ENCODE measurements at regions not wholly inside any gene's neighbourhood (a gene's known extent, or its start where the extent isn't known, plus 50 kb on each side); places are given as distances from the start of the nearest gene placed in this dataset.

DNA sequence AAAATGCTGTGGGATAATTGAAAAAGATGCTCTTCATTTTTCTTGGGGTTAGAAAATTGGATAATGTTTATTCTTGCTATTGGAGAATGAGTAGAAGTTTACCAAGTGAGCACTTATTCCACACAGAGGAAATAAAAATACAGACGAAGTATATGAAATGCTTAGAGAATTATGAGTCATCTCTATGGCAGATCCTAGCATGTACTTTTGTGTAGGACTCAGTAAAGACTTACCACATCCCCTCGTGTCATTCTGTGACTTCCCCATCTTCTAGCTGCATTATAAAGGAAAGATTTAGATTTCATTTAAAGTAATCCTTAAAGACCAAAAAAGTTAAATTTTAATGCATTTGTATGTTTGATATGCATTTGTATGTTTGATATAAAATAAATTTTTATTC is 685.6 kb downstream of the TBC1D32 start:
- no peak for DNase-seq (ENCODE audit: low read depth in 2 of 2, low spot score in 1 of 2)

DNA sequence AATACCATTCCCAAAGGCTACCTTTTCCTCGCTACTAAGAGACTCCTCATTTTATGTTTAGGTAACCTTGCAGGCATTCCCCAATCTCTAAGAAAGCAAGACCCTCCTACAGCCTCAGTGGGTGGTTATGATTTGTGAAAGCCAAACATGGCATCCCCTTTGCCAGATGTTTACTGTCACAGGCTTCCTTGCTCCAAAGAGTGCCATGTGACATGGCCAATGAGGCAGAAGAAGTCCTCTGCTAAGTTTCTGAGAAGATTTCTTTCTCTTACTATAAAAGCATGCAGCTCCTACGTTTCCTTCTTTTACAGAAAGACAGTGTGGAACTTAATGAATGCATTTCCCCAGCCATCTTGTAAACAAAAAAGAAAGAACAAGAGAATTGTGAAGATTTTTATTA is 688.2 kb downstream of the TBC1D32 start:
- no peak for DNase-seq (ENCODE audit: low read depth in 2 of 2, low spot score in 1 of 2)

DNA sequence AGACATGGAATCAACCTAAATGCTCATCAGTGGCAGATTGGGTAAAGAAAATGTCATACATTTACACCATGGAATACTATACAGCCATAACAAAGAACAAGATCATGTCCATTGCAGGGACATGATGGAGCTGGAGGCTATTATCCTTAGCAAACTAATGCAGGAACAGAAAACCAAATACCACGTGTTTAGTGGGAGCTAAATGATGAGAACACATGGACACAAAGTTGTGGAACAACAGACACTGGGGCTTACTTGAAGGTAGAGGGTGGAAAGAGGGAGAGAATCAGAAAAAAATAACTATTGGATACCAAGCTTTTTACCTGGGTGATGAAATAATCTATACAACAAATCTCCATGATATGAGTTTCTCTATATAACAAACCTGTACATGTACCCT is 701.3 kb downstream of the TBC1D32 start:
- DNase-seq (ENCODE audit: low read depth in 2 of 2, low spot score in 1 of 2) = no peak

DNA sequence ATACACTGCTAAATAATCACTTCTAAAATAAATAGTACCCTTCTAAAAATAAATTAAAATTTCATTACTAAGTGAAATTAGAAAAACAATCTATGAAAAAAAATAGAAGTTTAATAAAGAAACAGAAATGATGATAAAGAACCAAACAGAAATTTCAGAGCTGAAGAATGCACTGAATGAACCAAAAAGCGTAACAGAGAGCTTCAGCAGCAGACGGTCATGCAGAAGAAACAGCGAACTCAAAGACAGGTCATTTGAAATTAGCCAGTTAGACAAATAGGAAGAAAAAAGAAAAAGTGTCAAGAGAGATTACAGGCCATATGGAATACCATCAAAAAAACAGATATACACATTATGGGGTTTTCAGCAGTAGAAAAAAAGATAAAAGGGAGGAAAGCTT is 706.7 kb downstream of the TBC1D32 start:
- no peak for DNase-seq (ENCODE audit: low read depth in 2 of 2, low spot score in 1 of 2)

DNA sequence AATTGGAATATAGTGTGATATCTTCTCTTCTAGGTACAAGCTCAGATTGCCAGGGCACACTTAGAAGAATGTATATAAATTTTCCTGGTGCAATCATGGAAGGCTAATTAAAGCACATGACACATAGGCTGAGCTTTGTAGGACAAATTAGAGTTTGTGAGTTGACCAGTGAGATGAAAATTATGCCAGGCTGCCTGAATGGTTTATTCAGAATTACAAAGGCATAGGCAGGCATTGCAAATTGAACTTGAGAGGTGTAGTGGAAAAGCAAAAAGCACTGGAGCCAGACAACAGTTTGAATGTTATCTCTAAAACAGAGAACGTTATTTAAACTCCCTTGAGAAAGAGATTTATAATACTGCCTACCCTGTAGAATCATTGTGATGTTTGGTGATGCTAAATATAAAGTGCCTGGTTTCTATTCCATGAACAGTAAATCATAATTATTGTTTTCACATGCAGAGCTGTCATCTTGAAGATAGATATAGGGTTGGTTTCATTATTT is 712.1 kb downstream of the TBC1D32 start:
- DNase-seq (ENCODE audit: low read depth in 2 of 2, low spot score in 1 of 2) = no peak

DNA sequence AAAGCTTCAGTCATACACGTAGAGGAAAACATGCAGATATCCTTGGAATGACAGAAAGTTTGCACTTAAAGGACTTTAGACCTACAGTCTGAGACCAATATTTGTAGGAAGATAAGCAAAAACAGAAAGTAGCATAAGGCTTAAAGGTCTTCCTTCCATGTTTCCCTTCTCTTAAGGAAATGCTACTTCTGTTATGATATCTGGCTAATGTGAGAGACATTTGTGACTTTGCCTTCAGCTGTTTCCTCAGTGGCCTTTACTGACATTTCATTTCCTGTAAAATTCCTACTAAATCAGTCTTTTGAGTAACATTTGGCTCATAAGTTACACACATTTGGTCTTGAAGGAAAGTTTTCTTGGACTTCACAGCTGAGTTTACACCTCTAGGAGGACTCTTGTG is 713.4 kb downstream of the TBC1D32 start:
- no peak for DNase-seq (ENCODE audit: low read depth in 2 of 2, low spot score in 1 of 2)

DNA sequence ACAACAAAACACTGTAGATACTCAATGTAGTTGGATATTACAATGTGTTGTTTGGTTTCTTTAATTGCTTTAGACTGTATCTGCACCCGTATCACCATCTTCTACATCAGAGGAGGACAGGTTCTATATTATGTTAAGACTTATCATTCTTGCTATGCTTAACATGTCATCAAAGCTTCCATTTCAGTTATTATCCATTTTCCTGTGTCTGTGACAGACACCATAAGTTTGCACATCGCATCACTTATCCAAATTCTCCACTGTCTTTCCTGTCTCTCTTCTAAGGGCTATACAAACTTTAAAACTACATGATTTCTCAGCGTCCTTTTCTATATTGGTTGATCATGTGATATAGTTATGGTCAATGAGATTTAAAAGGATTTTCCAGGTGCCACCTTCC is 719.0 kb downstream of the TBC1D32 start:
- DNase-seq (ENCODE audit: low read depth in 2 of 2, low spot score in 1 of 2) = no peak

DNA sequence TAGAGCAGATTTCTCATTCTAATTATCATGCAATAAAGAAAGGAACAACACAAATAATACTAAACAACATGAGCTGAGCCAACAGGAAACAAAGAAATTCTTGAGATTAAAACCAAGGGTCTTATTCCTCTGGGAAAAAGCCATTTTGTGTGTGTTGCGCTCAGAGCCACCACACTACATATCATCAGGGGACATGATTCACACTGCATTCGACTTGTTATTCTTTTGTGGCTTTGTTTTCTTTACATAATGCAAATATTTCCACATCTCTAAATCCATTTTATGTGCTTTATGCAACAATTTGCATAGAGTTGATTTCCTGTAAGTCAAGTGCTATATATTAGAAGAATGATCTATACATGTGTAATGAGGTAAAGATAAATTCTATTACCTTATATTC is 719.6 kb downstream of the TBC1D32 start:
- no peak for DNase-seq (ENCODE audit: low read depth in 2 of 2, low spot score in 1 of 2)

DNA sequence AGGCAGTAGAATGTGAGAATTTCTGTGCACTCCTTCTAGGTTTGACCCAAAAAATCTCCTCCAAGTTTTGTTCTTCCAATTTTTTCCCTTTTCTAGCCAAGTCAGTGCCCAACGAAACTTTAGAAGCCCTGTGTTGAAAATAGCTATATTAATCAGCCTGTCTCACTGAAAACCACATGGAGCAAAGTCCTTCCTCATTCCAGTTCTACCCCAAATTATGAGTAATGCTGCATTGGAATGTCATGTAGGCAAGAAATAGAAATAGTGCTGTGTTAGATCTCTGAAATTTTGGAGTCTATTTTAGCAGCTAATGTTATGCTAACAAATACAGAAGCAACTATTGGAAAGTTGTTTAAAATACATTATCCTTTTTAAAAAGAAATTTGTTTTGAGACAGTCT is 725.5 kb downstream of the TBC1D32 start:
- DNase-seq (ENCODE audit: low read depth in 2 of 2, low spot score in 1 of 2) = no peak

DNA sequence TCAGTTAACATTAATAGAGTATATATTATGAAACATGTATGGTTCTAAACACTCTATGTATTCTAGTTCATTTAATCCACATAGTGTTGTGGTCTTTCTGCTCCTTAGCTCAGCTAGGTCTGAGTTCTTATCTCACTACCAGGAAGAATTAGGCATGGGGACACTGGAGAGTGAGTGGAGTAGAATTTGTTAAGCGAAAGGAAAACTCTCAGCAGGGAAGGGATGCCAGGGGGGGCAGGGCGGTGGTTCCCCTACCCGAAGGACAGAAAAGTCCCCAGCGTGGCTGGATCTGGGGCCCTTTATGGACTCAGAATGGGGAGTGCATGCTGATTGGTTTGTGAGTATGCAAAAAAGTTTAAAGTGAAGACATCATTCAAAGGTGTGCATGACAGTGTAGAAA is 727.5 kb downstream of the TBC1D32 start:
- DNase-seq (ENCODE audit: low read depth in 2 of 2, low spot score in 1 of 2) = no peak

DNA sequence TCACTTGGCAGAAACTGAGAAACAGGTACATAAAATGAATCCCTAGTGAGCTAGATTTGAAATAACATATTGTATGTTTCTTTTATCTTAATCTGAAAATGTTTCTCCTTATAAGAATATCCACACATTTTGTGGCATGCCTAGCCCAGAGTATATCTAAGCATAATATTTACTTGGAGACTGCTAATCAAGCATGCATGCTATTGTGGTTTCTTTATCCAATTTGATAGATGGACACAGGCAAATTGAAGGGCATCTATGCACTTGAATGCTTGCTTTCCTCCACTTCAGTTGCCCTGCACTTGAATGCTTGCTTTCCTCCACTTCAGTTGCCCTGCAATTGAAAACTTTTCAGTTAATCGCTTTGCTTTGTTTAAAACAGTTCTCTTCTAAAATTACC is 729.8 kb downstream of the TBC1D32 start:
- no peak for DNase-seq (ENCODE audit: low read depth in 2 of 2, low spot score in 1 of 2)

DNA sequence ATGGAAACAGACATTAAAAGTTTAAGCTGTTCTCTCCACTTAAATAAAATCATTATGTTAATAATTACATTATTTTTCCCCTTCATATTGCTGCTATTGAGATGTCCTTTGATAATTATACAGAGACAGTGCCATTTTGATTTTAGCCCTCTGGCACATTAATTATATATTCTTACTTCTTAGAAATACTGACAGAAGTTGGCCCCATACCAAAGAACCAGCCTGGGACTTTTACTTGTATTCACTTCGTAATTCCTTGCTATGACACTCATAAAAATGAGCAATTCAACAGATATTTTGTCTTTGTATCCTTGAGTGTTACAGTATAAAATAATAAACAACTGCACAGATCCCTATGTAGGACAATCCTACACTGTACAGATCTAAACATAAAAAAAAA is 743.7 kb downstream of the TBC1D32 start:
- no peak for DNase-seq (ENCODE audit: low read depth in 2 of 2, low spot score in 1 of 2)

DNA sequence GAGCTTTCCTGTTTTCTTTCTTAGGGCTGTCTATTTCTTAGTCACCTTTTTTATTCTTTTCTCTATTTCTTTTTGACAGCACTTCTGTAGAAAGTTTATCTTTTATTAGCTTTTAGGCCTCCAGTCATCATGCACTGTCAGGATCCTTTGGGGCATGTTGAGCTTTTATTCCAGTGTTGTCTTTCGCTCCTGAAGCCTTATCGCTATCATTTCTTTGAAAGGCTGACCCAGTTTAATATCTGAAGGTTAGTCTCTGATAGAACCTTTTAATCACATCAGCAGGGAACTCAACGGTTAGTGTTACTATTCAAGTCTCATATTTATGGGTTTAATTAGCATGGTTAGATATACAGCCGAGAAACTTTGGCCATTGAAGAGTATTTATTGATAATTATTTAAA is 745.9 kb downstream of the TBC1D32 start:
- no peak for DNase-seq (ENCODE audit: low read depth in 2 of 2, low spot score in 1 of 2)

DNA sequence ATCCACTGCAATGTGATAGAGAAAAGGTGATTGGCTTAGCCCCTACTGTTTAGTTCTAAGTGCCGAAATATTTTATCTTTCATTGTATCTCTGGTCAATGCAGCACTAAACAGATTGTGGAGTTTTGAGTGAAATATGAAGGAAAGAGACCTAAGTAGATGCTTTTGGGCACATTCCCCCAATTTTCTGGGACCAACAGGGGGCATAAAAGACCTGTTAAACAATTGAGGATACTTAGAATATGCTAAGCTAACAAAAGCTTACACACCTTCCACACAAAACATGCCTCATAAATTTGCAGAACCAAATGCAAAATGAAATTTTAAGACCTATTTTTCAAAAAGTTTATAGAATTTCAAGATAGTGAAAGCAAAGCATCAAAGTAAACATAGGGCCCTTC is 746.9 kb downstream of the TBC1D32 start:
- no peak for DNase-seq (ENCODE audit: low read depth in 2 of 2, low spot score in 1 of 2)

DNA sequence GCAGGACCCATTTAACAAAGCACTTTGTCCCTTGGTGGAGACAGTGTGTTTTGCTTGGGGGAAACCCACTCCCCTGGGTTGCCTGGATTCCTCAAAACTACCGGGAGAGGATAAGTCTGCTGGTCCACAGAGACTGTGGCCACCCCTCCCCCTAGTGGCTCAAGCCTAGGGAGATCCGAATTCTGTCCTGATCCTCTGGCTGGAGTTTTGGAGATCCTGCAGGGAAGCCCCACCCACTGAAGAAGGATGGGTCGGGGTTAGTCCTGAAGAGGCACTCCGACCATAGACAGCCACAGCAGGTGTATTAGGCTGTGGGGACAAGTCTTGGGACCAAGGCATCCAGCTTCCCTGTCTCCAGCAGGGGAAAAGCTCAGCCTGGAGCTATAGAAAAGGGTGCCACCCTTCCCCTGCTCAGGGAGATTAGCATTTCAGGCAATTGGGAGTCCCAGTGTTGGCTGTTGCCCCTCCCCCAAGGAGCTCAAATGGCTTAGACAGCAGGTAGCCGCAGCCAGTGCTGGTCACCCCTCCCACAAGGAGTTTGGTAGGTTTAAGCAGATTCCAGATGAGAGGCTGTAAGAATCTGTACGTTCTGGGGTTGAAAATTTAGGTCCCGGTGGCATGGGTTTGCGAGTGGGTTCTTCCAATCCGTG is 750.0 kb downstream of the TBC1D32 start:
- DNase-seq (ENCODE audit: low read depth in 2 of 2, low spot score in 1 of 2) = no peak

DNA sequence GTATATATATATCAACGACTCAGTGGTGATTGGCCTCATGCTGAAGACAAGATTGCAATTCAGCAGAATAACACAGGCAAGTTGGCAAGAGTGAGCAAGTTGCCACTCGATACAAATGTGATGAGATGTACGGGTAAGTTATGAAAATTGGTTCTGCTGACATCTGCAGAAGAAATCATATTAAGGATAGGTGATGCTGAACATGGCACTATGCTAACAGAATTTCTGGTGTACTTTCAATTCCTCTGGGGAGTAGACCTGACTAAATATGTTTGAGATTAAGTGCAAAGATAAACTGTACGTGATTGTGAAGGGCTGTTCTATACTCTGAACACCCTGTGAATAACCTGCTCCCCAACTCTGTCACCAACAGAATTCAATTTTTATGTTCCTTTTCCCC is 758.2 kb downstream of the TBC1D32 start:
- DNase-seq (ENCODE audit: low read depth in 2 of 2, low spot score in 1 of 2) = no peak

DNA sequence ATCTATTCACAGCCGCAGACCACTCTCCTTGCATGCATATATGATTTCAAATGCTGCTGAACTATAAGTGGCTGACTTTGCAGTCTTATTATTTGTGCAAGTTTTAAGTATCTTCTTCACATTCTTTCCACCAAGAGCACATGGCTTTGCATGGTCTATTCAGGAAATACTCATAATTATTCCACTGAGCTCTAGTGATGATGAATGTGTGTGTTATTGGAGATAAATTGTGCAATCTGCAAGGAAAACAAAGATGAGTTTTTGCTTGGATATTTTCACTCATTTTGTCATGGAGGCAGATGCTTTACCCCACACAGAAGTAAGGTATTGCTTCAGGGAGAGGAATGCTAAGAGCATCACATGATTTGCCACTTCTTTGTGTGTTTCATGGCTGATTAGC is 764.6 kb downstream of the TBC1D32 start:
- no peak for DNase-seq (ENCODE audit: low read depth in 2 of 2, low spot score in 1 of 2)

DNA sequence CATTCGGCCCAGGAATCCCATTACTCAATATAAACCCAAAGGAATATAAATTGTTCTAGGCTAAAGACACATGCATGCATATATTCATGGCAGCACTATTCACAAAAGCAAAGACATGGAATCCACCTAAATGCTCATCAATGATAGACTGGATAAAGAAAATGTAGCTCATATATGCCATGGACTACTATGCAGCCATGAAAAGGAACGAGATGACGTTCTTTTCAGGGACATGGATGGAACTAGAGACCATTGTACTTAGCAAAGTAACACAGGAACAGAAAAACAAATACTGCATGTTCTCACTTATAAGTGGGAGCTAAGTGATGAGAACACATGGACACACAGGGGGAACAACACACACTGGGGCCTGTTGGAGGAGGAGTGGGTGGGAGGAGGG is 769.5 kb downstream of the TBC1D32 start:
- no peak for DNase-seq (ENCODE audit: low read depth in 2 of 2, low spot score in 1 of 2)

DNA sequence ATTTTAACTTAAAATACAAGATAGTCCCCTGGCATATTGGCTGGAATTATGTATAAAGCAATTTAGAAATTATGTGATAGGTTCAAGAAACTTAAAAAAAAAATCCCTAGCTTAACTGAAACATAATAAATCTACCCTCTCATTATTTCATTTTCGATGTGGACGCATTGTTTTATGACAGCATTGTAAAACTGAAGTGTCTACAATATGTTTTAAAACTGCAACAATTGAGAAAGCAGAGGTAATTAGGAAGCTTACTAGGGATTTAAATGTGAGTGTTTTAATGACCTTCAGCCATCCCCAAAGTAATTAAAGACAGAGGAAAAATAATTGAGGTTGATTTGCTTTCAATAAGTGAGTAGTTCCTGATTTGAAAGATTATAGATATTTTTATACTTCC is 776.0 kb downstream of the TBC1D32 start:
- no peak for DNase-seq (ENCODE audit: low read depth in 2 of 2, low spot score in 1 of 2)

DNA sequence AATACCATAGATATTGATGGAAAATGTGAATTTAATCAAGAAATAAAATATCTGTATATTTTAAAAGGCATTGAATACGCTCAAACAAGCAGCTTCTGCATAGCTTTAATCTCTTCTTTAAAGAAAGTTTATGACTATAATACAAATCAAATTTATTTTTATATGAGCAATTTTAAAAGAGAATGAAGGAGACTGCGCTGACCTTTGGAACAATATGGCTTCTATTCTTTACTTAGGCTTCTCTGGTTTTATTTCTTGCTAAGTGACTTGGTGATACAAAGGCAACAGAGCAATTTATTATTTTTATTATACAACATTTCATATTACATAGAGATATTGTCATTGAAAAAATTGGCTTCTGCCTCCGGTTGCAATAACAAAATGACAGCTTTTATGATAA is 776.7 kb downstream of the TBC1D32 start:
- DNase-seq (ENCODE audit: low read depth in 2 of 2, low spot score in 1 of 2) = no peak

DNA sequence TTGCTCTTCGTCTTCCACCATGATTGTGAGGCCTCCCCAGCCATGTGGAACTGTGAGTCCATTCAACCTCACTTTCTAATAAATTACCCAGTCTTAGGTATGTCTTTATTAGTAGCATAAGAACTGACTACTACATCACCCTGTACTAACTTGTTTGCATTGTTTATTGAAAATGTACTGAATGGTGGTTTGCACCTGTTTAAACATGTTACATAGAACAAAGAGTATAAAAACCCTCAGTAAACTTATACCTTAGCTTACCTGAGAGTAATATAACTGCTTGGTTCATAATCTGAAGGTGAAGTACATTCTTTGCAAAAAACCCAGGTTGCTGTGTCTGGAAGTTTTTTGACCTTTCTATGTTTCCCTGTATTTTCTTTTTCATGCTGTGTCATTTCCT is 777.8 kb downstream of the TBC1D32 start:
- DNase-seq (ENCODE audit: low read depth in 2 of 2, low spot score in 1 of 2) = no peak

DNA sequence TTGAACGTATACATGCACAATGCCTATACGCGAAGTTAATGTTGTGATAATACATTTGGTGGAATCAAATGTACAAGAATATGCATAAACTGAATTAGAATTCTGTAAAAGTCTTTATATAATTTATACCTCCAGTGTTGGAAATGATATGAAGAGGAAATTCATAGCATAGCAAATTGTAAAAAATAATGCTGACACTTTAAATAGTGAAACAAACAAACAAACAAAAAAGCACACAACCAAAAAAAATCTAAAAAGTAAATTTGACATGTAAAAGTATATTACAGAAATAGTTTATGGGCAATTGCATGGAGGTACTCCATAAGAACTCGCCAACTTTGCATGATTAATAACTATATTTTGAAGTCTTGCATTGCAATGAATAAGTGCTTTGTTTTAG is 780.9 kb downstream of the TBC1D32 start:
- DNase-seq (ENCODE audit: low read depth in 2 of 2, low spot score in 1 of 2) = no peak

DNA sequence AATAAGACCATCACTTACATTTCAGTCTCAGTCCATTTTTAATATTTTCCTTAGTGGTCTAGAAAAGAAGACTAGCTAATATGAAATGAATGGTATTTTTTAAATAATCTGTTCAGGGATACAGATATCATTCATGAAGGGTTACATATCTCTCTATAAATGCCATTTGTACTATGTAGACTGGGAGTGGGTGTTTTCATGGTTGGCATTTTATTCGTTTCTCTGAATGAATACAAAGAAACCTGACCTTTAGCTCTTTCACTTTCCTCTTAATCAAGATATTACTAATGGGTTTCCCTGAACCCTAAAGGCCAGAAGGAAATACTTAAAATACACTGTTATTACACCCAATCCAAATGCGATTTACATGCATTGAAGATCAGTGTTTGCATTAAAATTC is 788.9 kb downstream of the TBC1D32 start:
- DNase-seq (ENCODE audit: low read depth in 2 of 2, low spot score in 1 of 2) = no peak

DNA sequence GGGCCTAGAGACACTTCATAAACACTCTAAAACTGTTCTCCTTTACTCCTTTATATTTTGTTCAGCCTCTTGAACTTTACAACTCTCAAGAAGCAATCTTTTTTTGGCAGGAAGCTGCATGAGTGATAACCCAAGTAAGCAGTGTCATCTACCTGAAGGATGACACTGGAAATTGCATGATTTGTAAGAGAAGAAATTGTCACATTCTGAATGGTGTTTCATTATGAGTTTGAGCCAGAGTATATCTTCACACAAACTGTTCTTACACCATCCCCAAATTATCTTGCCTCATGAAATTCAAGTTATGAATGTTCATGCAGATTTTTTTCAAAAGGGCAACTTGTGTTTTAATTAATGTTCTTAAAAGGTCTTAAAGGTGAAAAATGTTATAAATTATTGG is 799.3 kb downstream of the TBC1D32 start:
- no peak for DNase-seq (ENCODE audit: low read depth in 2 of 2, low spot score in 1 of 2)

All from stimulated activated CD8-positive, alpha-beta memory T cell treated with anti-CD3 and anti-CD28 coated beads, Interleukin-4, amount 100 ng/mL, for 1 hour (primary cell).